GM23338 (cell line): ENCODE measurements at regions not wholly inside any gene's neighbourhood (a gene's known extent, or its start where the extent isn't known, plus 50 kb on each side); places are given as distances from the start of the nearest gene placed in this dataset.

ENCODE experiments used
- ATAC-seq: fragments of 200-7000 bp; cut with Tn5 transposase; 3 replicates; pipeline ENCODE4 v1.9.1; 2020
- DNase-seq: peaks from one replicate; pipeline ENCODE4 v3.0.0-alpha.2; 2015; ENCODE audit warnings: low spot score
- H2AFZ ChIP-seq: fragments of 200-600 bp; sonication (generic); 2 replicates; pipeline ENCODE4 v1.8.0; 2016; ENCODE audit warnings: antibody characterized with exemption, mild to moderate bottlenecking, moderate library complexity
- H3F3A ChIP-seq: fragments of 200-600 bp; sonication (generic); replicated peaks from 2 replicates; pipeline ENCODE4 v1.8.0; 2017; ENCODE audit warnings: antibody characterized with exemption, mixed run types, low read depth
- H3K27ac ChIP-seq: fragments of 200-600 bp; sonication (generic); 2 replicates; pipeline ENCODE4 v1.6.1; 2016; ENCODE audit warnings: low read depth
- H3K27me3 ChIP-seq: fragments of 200-600 bp; sonication (generic); 2 replicates; pipeline ENCODE4 v1.8.0; 2016; ENCODE audit warnings: mild to moderate bottlenecking, mixed run types, moderate library complexity; ENCODE audit not compliant: insufficient read depth
- H3K36me3 ChIP-seq: fragments of 200-600 bp; sonication (generic); 2 replicates; pipeline ENCODE4 v1.8.0; 2016; ENCODE audit warnings: mild to moderate bottlenecking; ENCODE audit not compliant: insufficient read depth
- H3K4me1 ChIP-seq: fragments of 200-600 bp; sonication (generic); 2 replicates; pipeline ENCODE4 v1.8.0; 2016; ENCODE audit warnings: mild to moderate bottlenecking, moderate library complexity; ENCODE audit not compliant: insufficient read depth
- H3K4me2 ChIP-seq: fragments of 200-600 bp; sonication (generic); 2 replicates; pipeline ENCODE4 v1.7.1; 2017; ENCODE audit warnings: mixed run types
- H3K4me3 ChIP-seq: fragments of 200-600 bp; sonication (generic); 2 replicates; pipeline ENCODE4 v1.6.1; 2016; ENCODE audit warnings: mixed run types
- H3K79me2 ChIP-seq: fragments of 200-600 bp; sonication (generic); replicated peaks from 2 replicates; pipeline ENCODE4 v1.8.0; 2017; ENCODE audit warnings: mild to moderate bottlenecking; ENCODE audit not compliant: insufficient read depth
- H3K9me2 ChIP-seq: fragments of 200-600 bp; sonication (generic); 2 replicates; pipeline ENCODE4 v1.8.0; 2017; ENCODE audit not compliant: insufficient read depth
- H4K20me1 ChIP-seq: fragments of 200-600 bp; sonication (generic); replicated peaks from 2 replicates; pipeline ENCODE4 v1.8.0; 2017; ENCODE audit warnings: mild to moderate bottlenecking; ENCODE audit not compliant: insufficient read depth
- H3K27ac Mint-ChIP-seq: 2 replicates; pipeline ENCODE4 v1.8.0; 2020; ENCODE audit warnings: inconsistent platforms, mild to moderate bottlenecking, moderate library complexity, mixed read lengths
- H3K27me3 Mint-ChIP-seq: 3 replicates; pipeline ENCODE4 v1.8.0; 2022; ENCODE audit warnings: low read depth, mild to moderate bottlenecking, moderate library complexity, mixed read lengths, inconsistent platforms; ENCODE audit not compliant: insufficient read depth, poor library complexity
- H3K36me3 Mint-ChIP-seq: 3 replicates; pipeline ENCODE4 v1.8.0; 2021; ENCODE audit warnings: low read depth, mild to moderate bottlenecking, inconsistent platforms, moderate library complexity, mixed read lengths
- H3K4me1 Mint-ChIP-seq: 3 replicates; pipeline ENCODE4 v1.8.0; 2020; ENCODE audit warnings: mild to moderate bottlenecking, inconsistent platforms, mixed read lengths
- H3K4me3 Mint-ChIP-seq: 3 replicates; pipeline ENCODE4 v1.8.0; 2021; ENCODE audit warnings: moderate library complexity, mild to moderate bottlenecking, inconsistent platforms, mixed read lengths
- H3K9me3 Mint-ChIP-seq: 3 replicates; pipeline ENCODE4 v1.8.0; 2020; ENCODE audit warnings: moderate library complexity, mild to moderate bottlenecking, inconsistent platforms, mixed read lengths
- CREB1 ChIP-seq: fragments of 250-450 bp; sonication (Bioruptor Pico); IDR thresholded peaks from 2 replicates; pipeline ENCODE4 v1.5.0; 2020; ENCODE audit warnings: low read depth, mild to moderate bottlenecking, moderate library complexity
- CTCF ChIP-seq, 2 experiments: fragments of 200-600 bp in 1 of 2; sonication (generic) in 1 of 2; conservative IDR thresholded peaks; 2 replicates each; pipeline versions ENCODE4 v1.5.1 to v1.6.1; 2016 to 2017; ENCODE audit warnings: antibody characterized with exemption in 2 of 2, low read depth in 2 of 2, mild to moderate bottlenecking in 2 of 2, moderate library complexity in 1 of 2
- ETS1 ChIP-seq: IDR thresholded peaks from 2 replicates; pipeline ENCODE4 v1.6.1; 2016; ENCODE audit warnings: antibody characterized with exemption
- EZH2 ChIP-seq: fragments of 200-600 bp; sonication (generic); IDR thresholded peaks from one replicate; pipeline ENCODE4 v1.8.0; 2017; ENCODE audit warnings: antibody characterized with exemption, mild to moderate bottlenecking, low read depth; ENCODE audit not compliant: unreplicated experiment
- JUNB ChIP-seq: IDR thresholded peaks from one replicate; pipeline ENCODE4 v1.6.1; 2016; ENCODE audit warnings: antibody characterized with exemption; ENCODE audit not compliant: unreplicated experiment
- NANOG ChIP-seq: IDR thresholded peaks from 2 replicates; pipeline ENCODE4 v1.6.1; 2016; ENCODE audit warnings: antibody characterized with exemption, borderline replicate concordance
- POLR2AphosphoS5 ChIP-seq: IDR thresholded peaks from 2 replicates; pipeline ENCODE4 v1.6.1; 2016; ENCODE audit warnings: antibody characterized with exemption, low read depth
- REST ChIP-seq: IDR thresholded peaks from one replicate; pipeline ENCODE4 v1.6.1; 2018; ENCODE audit warnings: antibody characterized with exemption; ENCODE audit not compliant: unreplicated experiment
- STAT1 ChIP-seq: IDR thresholded peaks from one replicate; pipeline ENCODE4 v1.6.1; 2016; ENCODE audit warnings: antibody characterized with exemption; ENCODE audit not compliant: unreplicated experiment
- ZNF114 ChIP-seq: fragments of 250-450 bp; sonication (Bioruptor Pico); IDR thresholded peaks from 2 replicates; pipeline ENCODE4 v1.5.0; 2020; ENCODE audit warnings: mild to moderate bottlenecking, moderate library complexity
- ZNF331 ChIP-seq: fragments of 250-450 bp; sonication (Bioruptor Pico); IDR thresholded peaks from 2 replicates; pipeline ENCODE4 v1.5.0; 2020; ENCODE audit warnings: low read depth, mild to moderate bottlenecking, moderate library complexity

- ATAC-seq: no peak
- no peaks in the 10 kb centered on the region for H3K79me2 ChIP-seq
- H3K9me2 ChIP-seq: no peaks in the 10 kb centered on the region
- no peaks in the 10 kb centered on the region for H4K20me1 ChIP-seq
- no peak overlapping the region for H2AFZ ChIP-seq
- TF ChIP-seq CTCF (conservative IDR thresholded peaks at IDR 0.05; ENCODE audit: low read depth in 2 of 2) (no peak), ZNF114 (CRISPR knock-in tag) (no peak), NANOG (no peak), ETS1 (no peak)
- Mint-ChIP-seq H3K36me3 (no peaks in the 10 kb centered on the region), H3K4me1 (no peaks in the 10 kb centered on the region), H3K4me3 (no peak overlapping the region), H3K27ac (no peak overlapping the region), H3K27me3 (peaks cover 2% of the 10 kb centered on the region), H3K9me3 (no peaks in the 10 kb centered on the region)
- no peaks in the 10 kb centered on the region for H3F3A ChIP-seq
- DNase-seq: no peak
- H3K36me3 ChIP-seq: no peaks in the 10 kb centered on the region
- H3K27ac ChIP-seq: no peak overlapping the region
- H3K4me2 ChIP-seq: no peak overlapping the region
- H3K4me1 ChIP-seq: no peaks in the 10 kb centered on the region
- no peaks in the 10 kb centered on the region for H3K27me3 ChIP-seq
- H3K4me3 ChIP-seq: no peak overlapping the region
Measured at GRCh38 chr2:545228-545627, 132.0 kb downstream of the TMEM18 start.

GRCh38 chr2:538646-539045, 138.6 kb downstream of the TMEM18 start:
- no peaks in the 10 kb centered on the region for H3K79me2 ChIP-seq
- no peak overlapping the region for H3K4me3 ChIP-seq
- Mint-ChIP-seq H3K27me3 (no peaks in the 10 kb centered on the region), H3K9me3 (0 out of 3 replicates have a peak, but pooled peaks cover 6% of the 10 kb centered on the region), H3K27ac (no peak overlapping the region), H3K36me3 (no peaks in the 10 kb centered on the region), H3K4me3 (no peak overlapping the region), H3K4me1 (no peaks in the 10 kb centered on the region)
- no peaks in the 10 kb centered on the region for H3K9me2 ChIP-seq
- H3F3A ChIP-seq: no peaks in the 10 kb centered on the region
- no peaks in the 10 kb centered on the region for H3K4me1 ChIP-seq
- H3K4me2 ChIP-seq: no peak overlapping the region
- TF ChIP-seq JUNB: no peak
- TF ChIP-seq ZNF114 (CRISPR knock-in tag): no peak
- no peak for TF ChIP-seq NANOG
- no peak for TF ChIP-seq ZNF331 (CRISPR knock-in tag)
- TF ChIP-seq STAT1: no peak
- TF ChIP-seq ETS1: no peak
- no peak for TF ChIP-seq EZH2
- no peak for TF ChIP-seq REST
- no peak for TF ChIP-seq POLR2AphosphoS5
- no peak for TF ChIP-seq CREB1 (CRISPR knock-in tag)
- H4K20me1 ChIP-seq: no peaks in the 10 kb centered on the region
- H3K27ac ChIP-seq: no peak overlapping the region
- no peaks in the 10 kb centered on the region; the same call in 1 of the 2 replicates for H3K36me3 ChIP-seq
- ATAC-seq: no peak
- DNase-seq: no peak
- H3K27me3 ChIP-seq: no peaks in the 10 kb centered on the region
- H2AFZ ChIP-seq: no peak overlapping the region; the same call in 1 of the 2 replicates
